Tibial artery (tissue), 4 donors: ENCODE measurements at regions not wholly inside any gene's neighbourhood (a gene's known extent, or its start where the extent isn't known, plus 50 kb on each side); places are given as distances from the start of the nearest gene placed in this dataset.
A peak's percentile ranks its signal among the peaks of the same experiment; 100 is the strongest.
"Not testable (repeated sequence)": the region's sequence is repeated elsewhere in the genome, so short reads cannot be mapped to it uniquely, and the experiment has no call there.

ENCODE experiments used
- DNase-seq, 2 donors: peaks; one replicate each; pipeline ENCODE4 v3.0.0-alpha.2; 2019
- H3K27ac ChIP-seq, 2 donors: fragments of 200-600 bp; sonication (generic) in 1 of 2; 1 replicate in 1 of 2; 2 replicates in 1 of 2; pipeline ENCODE4 v1.5.1; 2018 to 2019; ENCODE audit warnings: mild to moderate bottlenecking in 1 of 2
- H3K27me3 ChIP-seq, 2 donors: fragments of 200-600 bp; sonication (generic) in 1 of 2; one replicate each; pipeline versions ENCODE4 v1.5.1 to v1.6.0; 2016 to 2019
- H3K36me3 ChIP-seq, 3 donors: fragments of 200-600 bp; sonication (generic) in 2 of 3; one replicate each; pipeline ENCODE4 v1.5.1; 2016 to 2019; ENCODE audit warnings: mild to moderate bottlenecking in 2 of 3
- H3K4me1 ChIP-seq, 4 donors: fragments of 200-600 bp; sonication (generic) in 2 of 4; 1 replicate in 3 of 4; 2 replicates in 1 of 4; pipeline ENCODE4 v1.5.1; 2016 to 2019
- H3K4me3 ChIP-seq, 2 donors: fragments of 200-600 bp; sonication (generic) in 1 of 2; 1 replicate in 1 of 2; 2 replicates in 1 of 2; pipeline ENCODE4 v1.5.1; 2018 to 2019; ENCODE audit warnings: mild to moderate bottlenecking in 2 of 2
- H3K9me3 ChIP-seq, 3 donors: fragments of 200-600 bp; sonication (generic) in 1 of 3; one replicate each; pipeline ENCODE4 v1.5.1; 2016 to 2019
- CTCF ChIP-seq, 2 experiments: fragments of 200-600 bp in 1 of 2; fragments of 450-650 bp in 1 of 2; IDR thresholded peaks; one replicate each; pipeline ENCODE4 v1.5.1; 2017 to 2019; ENCODE audit warnings: antibody characterized with exemption in 2 of 2, mild to moderate bottlenecking in 1 of 2, moderate library complexity in 1 of 2
- intact Hi-C: fragments of 100-400 bp; cut with DNase I; formaldehyde crosslinking; loops from one replicate; pipeline ENCODE4 v1.15.0; 2023; ENCODE audit warnings: low total_unique reads

- TF ChIP-seq CTCF (IDR thresholded peaks at IDR 0.05) = no peak
- peak in 1 of 2 donors; percentile 23 for DNase-seq
- intact Hi-C loops = no loop called here
- H3K36me3 ChIP-seq = no peaks in the 10 kb centered on the region
- no peak overlapping the region for H3K27ac ChIP-seq
- no peak overlapping the region for H3K4me3 ChIP-seq
- H3K4me1 ChIP-seq = no peaks in the 10 kb centered on the region
- peaks cover 0 to 14% (median 0%) of the 10 kb centered on the region in 3 donors for H3K9me3 ChIP-seq
- peaks cover 0 to 6% of the 10 kb centered on the region in 2 donors for H3K27me3 ChIP-seq
These were observed 214.0 kb downstream of the UQCRFS1 start for GRCh38 chr19:28998974-28999373.

- H3K27ac ChIP-seq = not testable (repeated sequence)
- H3K9me3 ChIP-seq = peaks cover 0 to 25% (median 0%) of the 10 kb centered on the region in 3 donors
- DNase-seq = peak in 1 of 2 donors; percentile 5
These were observed 215.1 kb downstream of the UQCRFS1 start for GRCh38 chr19:28997866-28998265.

DNA sequence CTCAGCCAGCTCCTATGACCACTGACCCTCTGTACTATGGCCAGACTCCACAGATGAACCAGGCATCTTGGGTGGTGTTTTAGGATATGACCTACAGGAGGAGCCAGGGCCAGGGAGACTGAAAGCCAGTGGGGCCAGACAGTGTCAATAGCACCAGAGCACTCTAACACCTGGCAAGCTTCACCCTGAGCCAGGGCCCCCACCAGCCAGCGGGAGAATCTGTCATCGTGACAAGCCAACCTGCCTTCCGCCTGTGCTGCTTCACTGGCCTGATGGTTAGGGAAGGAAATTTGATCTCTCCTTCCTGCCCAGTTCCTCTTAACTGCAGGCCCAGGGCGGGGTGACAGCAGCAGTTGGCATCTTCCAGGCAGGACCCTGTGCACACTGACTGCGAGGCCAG lies 222.4 kb downstream of the UQCRFS1 start:
- Histone ChIP-seq H3K36me3 (no peaks in the 10 kb centered on the region), H3K27me3 (no peaks in the 10 kb centered on the region), H3K4me1 (no peaks in the 10 kb centered on the region), H3K4me3 (no peak overlapping the region), H3K27ac (no peak overlapping the region), H3K9me3 (peaks cover 0 to 23% (median 0%) of the 10 kb centered on the region in 3 donors)
- intact Hi-C loops = no loop called here
- no peak for TF ChIP-seq CTCF (IDR thresholded peaks at IDR 0.05)
- no peak for DNase-seq

More at GRCh38 chr19:28997866-28998265, 215.1 kb downstream of the UQCRFS1 start:
- H3K36me3 ChIP-seq, H3K27me3 ChIP-seq, intact Hi-C loops, H3K4me1 ChIP-seq, H3K4me3 ChIP-seq: not testable (repeated sequence)

DNA sequence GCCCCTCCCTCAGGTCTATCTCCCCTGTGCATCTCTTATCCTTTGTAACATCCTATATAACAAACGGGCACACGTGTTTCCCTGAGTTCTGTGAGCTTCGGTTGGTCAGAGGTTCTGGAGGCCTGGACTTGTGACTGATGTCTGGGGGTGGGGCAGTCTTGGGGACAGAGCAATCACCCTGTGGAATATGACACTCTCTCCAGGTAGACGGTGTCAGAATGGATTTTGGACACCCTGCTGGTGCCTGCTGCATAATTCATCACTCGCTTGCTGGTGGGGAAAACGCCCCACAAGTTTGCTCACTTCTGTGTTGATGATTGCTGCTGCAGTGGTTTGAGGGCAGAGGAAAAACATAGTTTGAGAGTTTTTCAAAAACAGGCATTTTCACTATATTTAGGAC lies 223.2 kb downstream of the UQCRFS1 start:
- no peak overlapping the region for H3K27ac ChIP-seq
- H3K27me3 ChIP-seq = no peaks in the 10 kb centered on the region
- H3K4me1 ChIP-seq = no peaks in the 10 kb centered on the region
- no peak for TF ChIP-seq CTCF (IDR thresholded peaks at IDR 0.05)
- DNase-seq = no peak
- peaks cover 0 to 21% (median 0%) of the 10 kb centered on the region in 3 donors for H3K9me3 ChIP-seq
- H3K36me3 ChIP-seq = no peaks in the 10 kb centered on the region
- no peak overlapping the region for H3K4me3 ChIP-seq
- intact Hi-C loops = no loop called here

- H3K9me3 ChIP-seq = peaks cover 0 to 9% (median 0%) of the 10 kb centered on the region in 3 donors
- DNase-seq = no peak
- H3K4me3 ChIP-seq = no peak overlapping the region
- no peak for TF ChIP-seq CTCF (IDR thresholded peaks at IDR 0.05)
- intact Hi-C loops = no loop called here
- no peaks in the 10 kb centered on the region for H3K36me3 ChIP-seq
- no peaks in the 10 kb centered on the region for H3K27me3 ChIP-seq
- no peak overlapping the region for H3K27ac ChIP-seq
- no peaks in the 10 kb centered on the region for H3K4me1 ChIP-seq
These were observed 224.9 kb downstream of the UQCRFS1 start for GRCh38 chr19:28988066-28988465.

DNA sequence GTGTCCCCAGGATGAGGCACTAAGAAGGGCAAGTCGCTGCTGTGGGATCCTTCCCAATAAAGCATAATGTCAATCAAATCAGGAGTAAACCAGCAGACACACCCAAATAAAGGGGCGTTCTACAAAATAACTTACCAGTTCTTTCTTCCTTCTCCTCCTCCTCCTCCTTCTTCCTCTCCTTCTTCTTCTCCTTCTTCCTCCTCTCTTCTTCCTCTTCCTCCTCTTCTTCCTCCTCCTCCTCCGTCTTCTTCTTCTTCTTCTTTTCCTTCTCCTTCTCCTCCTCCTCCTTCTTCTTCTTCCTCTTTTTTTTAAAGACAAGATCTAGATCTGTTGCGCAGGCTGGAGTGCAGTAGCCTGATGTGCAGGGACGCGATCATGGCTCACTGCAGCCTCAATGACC lies 225.8 kb downstream of the UQCRFS1 start:
- TF ChIP-seq CTCF (IDR thresholded peaks at IDR 0.05) = no peak
- intact Hi-C loops = no loop called here
- Histone ChIP-seq H3K4me1 (no peaks in the 10 kb centered on the region), H3K4me3 (no peak overlapping the region), H3K9me3 (no peaks in the 10 kb centered on the region), H3K36me3 (no peaks in the 10 kb centered on the region), H3K27me3 (no peaks in the 10 kb centered on the region), H3K27ac (no peak overlapping the region)
- no peak for DNase-seq
